Activated CD4-positive, alpha-beta T cell treated with anti-CD3 and anti-CD28 coated beads for 1 hour (primary cell): ENCODE measurements at regions not wholly inside any gene's neighbourhood (a gene's known extent, or its start where the extent isn't known, plus 50 kb on each side); places are given as distances from the start of the nearest gene placed in this dataset.
"Not testable (repeated sequence)": the region's sequence is repeated elsewhere in the genome, so short reads cannot be mapped to it uniquely, and the experiment has no call there.

Source experiments
- DNase-seq: peaks from one replicate; pipeline ENCODE4 v3.0.0-alpha.2; 2020

DNA sequence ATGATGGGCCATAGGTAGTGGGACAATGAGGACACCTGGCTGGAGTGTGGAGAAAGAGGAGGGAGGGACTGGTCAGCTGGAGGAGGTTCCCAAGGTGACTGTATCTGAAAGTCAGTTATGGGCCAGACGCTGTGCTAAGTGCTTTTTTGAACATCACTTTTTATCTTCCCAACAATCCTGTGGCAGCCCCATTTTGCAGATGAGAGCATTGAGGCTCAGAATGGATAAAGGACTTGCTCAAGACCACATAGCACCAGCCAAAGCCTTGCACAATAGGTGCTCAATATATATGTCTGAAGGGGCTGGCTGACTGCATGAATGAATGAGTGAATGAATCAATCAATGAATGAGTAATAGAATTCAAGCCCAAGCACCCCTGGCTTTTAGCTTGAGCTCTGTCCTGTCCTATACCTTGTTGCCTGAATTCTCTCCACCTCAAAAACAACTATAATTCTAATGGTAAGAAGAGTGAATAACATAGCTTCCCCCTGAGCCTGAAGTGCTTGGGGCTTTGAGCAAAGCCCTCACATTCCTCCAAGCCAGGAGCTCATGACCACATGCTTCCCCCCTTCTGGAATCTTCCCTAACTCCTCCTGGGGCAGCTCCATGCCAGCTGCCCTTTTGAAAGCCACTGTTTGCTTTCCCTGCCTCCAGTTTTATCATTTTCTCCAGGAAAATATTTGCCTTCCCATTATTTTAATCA is 150.9 kb downstream of the RPLP1 start:
- DNase-seq: no peak

GRCh38 chr15:69604072-69604411 is 151.4 kb downstream of the RPLP1 start:
- no peak for DNase-seq

DNA sequence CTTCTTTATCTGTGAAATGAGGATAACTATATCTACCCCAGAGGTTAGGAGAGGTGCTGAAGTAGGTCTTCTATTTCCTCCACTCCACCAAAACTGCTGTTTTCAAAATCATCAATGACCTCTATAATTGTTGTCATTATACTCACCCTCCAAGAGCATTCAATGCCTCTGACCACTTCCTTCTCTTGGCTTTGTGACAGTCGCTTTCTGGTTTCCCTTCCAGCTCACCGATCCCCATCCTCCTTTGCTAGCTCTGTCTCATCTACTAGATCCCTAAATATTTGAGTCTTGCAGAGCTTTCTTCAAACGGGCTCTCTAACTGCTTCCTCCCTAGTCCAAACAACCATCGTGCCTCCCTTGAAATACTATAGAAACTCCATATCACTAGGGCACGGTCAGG is 153.5 kb downstream of the RPLP1 start:
- no peak for DNase-seq

DNA sequence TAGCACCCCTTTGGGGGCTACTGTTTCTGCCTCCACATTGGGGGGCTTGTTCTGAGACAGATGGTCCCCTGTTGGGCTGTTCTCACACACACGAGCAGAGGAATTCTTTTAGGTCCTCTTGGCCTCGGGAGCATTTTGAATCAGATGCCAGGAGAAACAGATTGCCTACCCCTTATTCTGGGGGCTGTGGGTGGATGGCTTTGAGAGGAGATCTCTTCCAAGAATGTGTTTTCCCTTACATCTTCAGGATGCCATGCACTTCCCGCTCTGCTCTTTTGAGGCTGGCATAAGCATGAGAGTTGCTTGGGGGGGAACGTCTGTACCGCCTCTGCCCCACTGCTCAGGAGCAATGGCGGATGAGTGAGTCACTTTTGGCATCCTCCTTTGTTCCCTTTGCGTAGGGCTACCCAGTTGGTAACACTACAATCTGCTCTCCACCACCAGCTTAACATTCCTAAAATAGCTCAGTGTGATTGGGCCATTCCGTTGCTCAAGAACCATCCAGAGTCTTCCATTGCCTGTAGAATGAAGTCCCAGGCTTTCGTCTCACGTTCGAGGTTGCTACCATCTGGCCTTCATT is 154.4 kb downstream of the RPLP1 start:
- no peak for DNase-seq

DNA sequence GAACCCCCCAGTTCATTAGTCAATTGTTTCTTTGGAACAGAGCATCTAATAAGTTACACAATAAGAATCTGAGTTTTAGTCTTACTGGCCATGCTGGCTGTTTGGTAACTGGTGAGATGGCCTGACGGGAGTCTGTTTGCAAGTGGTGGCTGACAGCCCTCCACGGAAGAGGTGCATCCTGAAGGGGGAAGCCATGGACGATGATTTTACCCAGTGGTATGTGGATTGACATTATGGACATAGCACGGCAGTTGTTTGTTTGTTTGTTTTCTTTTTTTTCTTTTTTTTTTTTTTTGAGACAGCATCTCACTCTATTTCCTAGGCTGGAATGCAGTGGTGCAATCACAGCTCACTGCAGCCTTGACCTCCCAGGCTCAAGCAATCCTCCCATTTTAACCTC is 156.0 kb downstream of the RPLP1 start:
- no peak for DNase-seq

DNA sequence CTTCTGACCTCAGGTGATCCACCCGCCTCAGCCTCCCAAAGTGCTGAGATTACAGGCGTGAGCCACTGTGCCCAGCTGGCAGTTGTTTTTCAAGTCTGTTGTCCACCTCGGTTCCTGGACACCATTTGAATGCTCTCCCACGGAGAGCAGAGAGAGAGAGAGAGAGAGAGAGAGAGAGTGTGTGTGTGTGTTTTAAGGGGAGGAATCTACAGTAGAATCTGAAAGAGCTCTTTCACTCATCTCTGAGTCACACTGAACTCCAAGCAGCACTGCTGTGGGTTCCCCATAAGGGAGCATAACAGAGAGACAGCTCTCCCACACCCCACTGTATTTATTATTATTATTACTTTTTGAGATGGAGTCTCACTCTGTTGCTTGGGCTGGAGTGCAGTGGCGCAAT is 156.6 kb downstream of the RPLP1 start:
- DNase-seq: no peak

GRCh38 chr15:69609776-69610175 is 157.2 kb downstream of the RPLP1 start:
- no peak for DNase-seq

GRCh38 chr15:69610277-69610676 is 157.7 kb downstream of the RPLP1 start:
- no peak for DNase-seq

GRCh38 chr15:69610858-69611257 is 158.2 kb downstream of the RPLP1 start:
- DNase-seq: no peak

GRCh38 chr15:69612112-69612511 is 159.5 kb downstream of the RPLP1 start:
- DNase-seq: no peak

- DNase-seq: no peak
Measured at GRCh38 chr15:69613182-69613581, 160.6 kb downstream of the RPLP1 start.

DNA sequence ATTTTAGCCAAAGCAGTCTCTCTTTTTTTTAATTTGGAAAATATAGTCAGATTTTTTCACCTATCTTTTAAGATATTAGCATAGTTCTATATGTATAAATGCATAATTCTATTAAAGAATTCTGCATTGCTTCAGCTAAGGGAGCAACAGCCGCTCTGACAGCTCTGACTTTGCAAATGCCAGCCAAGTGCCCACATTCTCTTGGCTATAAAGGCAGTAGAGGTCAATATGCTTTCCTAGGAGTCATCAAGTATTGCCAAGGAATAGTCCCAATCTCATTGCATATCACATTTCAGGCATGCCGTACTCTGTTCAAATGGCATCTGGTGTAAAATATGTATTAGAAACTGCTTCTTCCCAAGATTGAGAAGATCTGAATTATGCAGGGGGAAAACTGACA is 161.4 kb downstream of the RPLP1 start:
- no peak for DNase-seq

- no peak for DNase-seq
Measured at GRCh38 chr15:69615736-69616135, 163.1 kb downstream of the RPLP1 start.

- DNase-seq: no peak
Measured at GRCh38 chr15:69616558-69616957, 163.9 kb downstream of the RPLP1 start.

GRCh38 chr15:69617144-69617543 is 164.5 kb downstream of the RPLP1 start:
- not testable (repeated sequence) for DNase-seq

GRCh38 chr15:69623392-69624154 is 171.0 kb downstream of the RPLP1 start:
- no peak for DNase-seq

DNA sequence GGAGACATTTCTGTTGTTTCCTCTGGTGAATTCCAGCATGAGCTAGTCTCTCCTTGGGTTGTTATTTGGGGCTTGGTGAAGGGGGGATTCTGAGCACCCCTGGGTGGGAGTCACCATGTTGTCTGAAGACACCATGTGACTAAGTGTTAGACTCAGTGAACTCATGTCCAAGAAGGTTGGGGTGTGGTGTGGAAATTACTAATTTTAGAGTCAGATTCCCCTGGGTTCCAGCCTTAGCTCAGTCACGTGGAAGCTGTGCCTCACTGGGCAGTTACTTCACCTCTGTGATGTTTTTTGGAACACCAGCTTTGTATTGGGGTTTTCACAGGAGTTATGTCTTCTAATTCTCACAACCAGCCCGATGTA is 171.5 kb downstream of the RPLP1 start:
- DNase-seq: no peak

DNA sequence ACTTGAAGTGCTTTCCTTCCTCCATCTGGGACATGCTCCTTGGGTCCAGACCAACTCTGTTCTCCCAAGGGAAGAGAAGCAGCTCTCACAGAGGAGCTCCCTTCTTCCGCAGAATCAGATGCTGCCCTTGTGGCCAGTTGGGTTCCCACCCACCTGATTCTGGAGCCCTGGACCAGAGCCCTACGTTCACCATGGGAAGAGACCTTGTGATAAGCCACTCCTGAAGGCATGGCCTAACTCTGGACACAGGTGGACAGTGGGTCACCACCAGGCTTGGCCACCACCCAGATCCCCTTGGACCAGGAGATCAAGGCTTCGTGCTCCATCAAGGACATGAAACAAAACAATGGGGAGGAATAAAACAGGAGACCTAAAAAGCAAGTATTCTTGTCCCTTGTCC is 172.2 kb downstream of the RPLP1 start:
- no peak for DNase-seq

- no peak for DNase-seq
Measured at GRCh38 chr15:69625328-69625727, 172.7 kb downstream of the RPLP1 start.

- DNase-seq: no peak
Measured at GRCh38 chr15:69626095-69627066, 173.8 kb downstream of the RPLP1 start.

DNA sequence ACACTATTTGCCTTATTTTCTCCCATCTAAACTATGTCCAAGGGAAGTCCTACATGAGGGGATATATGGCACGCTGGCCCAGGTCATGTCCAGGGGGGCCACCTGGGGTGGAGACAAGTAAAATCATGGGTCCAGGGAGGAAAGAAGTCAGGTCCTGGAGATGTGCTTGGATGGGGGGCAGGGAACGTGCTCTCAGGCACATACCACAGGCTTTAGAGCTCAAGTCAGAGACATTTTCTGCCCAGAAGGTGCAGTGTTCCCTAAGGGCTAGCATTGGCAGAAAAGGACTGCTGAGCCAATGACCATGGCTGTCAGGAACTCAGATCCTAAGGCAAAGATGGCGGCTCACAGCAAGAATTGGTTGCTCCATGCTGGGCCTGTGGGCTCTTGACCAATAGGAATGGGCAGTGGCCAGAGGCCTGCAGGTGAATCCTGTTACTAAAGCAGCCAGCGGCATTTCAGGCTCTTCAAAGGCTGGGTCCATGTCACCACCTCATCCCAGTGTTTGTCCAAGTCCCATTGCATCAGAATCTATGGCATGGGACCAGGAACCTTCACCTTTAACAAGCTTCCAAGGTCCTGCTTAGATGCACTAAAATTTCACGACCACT is 175.0 kb downstream of the RPLP1 start:
- DNase-seq: no peak

DNA sequence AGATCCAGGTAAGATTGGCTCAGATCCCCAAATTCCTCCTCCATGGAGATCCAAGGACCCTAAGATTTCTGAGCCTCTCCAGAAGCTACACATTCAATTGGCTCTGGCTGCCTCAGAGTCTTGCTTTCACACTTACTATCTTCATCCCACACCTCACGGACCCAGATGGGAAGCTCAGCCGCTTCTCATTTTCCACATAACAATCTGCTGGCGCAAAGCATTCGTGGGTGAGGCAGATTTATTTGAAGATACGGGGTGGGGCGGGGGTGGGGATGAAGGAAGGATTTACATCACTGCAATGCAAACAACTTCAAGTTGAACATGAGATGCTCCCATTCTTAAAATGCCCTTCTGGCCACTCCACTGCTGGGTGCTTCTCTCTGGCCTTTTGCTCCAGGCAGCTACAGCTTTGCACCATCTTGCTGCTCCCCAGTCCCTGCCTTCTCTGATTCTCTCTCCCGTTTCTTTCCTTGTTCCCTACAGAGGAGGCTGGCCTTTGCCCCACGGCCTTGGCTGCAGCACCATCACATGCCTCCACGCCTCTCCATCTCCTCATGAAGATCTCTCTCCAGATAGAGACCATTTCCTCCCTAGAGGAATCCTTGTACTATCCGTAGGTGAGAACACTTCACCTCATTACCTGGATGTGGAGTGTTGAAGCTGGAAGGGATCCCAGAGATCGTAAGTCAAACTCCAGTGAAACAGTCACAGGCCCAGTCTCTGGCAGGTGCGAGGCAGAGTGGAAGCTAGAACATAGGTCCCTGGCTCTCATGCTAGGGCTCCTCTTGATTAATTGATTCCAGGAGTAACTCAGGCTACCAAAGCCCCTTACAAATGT is 175.9 kb downstream of the RPLP1 start:
- DNase-seq: no peak
